Panc1 (cell line): ENCODE measurements at regions not wholly inside any gene's neighbourhood (a gene's known extent, or its start where the extent isn't known, plus 50 kb on each side); places are given as distances from the start of the nearest gene placed in this dataset.

Experiments
- ATAC-seq: fragments of 200-7000 bp; cut with Tn5 transposase; 2 replicates; pipeline ENCODE4 v1.9.1; 2020; ENCODE audit warnings: mild to moderate bottlenecking, moderate library complexity
- BruUV-seq: library from RNA; stranded (reverse); fragments of 400-500 nt; replicated peaks from 2 replicates; lab custom pipeline; 2021; lab: Mats Ljungman, UMichigan
- CTCF ChIA-PET: fragments of 300-600 bp; sonication (Branson Sonifier 250); formaldehyde crosslinking; loops from one replicate; lab custom pipeline; 2022; ENCODE audit warnings: antibody characterized with exemption; lab: Charles Lee
- POLR2A ChIA-PET: fragments of 300-600 bp; sonication (Branson Sonifier 250); formaldehyde crosslinking; loops from one replicate; lab custom pipeline; 2022; ENCODE audit warnings: antibody characterized with exemption; lab: Charles Lee
- DNase-seq: peaks from one replicate; pipeline ENCODE4 v3.0.0-alpha.2; 2010; ENCODE audit warnings: low read depth, low spot score
- H3K27ac ChIP-seq: 2 replicates; pipeline ENCODE4 v1.5.1; 2011; ENCODE audit warnings: mild to moderate bottlenecking, low read length, inconsistent platforms
- H3K27me3 ChIP-seq: fragments of 200-500 bp; sonication (Bioruptor generic); 2 replicates; pipeline ENCODE4 v1.6.0; 2014; ENCODE audit warnings: low read length, inconsistent platforms; ENCODE audit not compliant: control insufficient read depth, insufficient read depth
- H3K36me3 ChIP-seq: fragments of 200-500 bp; sonication (Bioruptor generic); 2 replicates; pipeline ENCODE4 v1.5.1; 2014; ENCODE audit warnings: inconsistent platforms, mild to moderate bottlenecking, low read length, moderate library complexity; ENCODE audit not compliant: control insufficient read depth, insufficient read depth
- H3K4me1 ChIP-seq: 2 replicates; pipeline ENCODE4 v1.5.1; 2011; ENCODE audit warnings: inconsistent platforms, mild to moderate bottlenecking, low read length, moderate library complexity; ENCODE audit not compliant: control insufficient read depth, insufficient read depth
- H3K4me3 ChIP-seq, 2 experiments: 2 replicates each; pipeline ENCODE4 v1.5.1; 2011 to 2012; ENCODE audit warnings: low read depth in 2 of 2, low read length in 2 of 2, mild to moderate bottlenecking in 2 of 2, inconsistent platforms in 1 of 2, moderate library complexity in 1 of 2
- H3K9me3 ChIP-seq: fragments of 200-500 bp; sonication (Bioruptor generic); 2 replicates; pipeline ENCODE4 v1.5.1; 2014; ENCODE audit warnings: low read depth, mild to moderate bottlenecking, inconsistent platforms, low read length, moderate library complexity; ENCODE audit not compliant: control insufficient read depth, insufficient read depth
- POLR2AphosphoS5 ChIP-seq: IDR thresholded peaks from 2 replicates; pipeline ENCODE4 v1.6.1; 2012; ENCODE audit warnings: mild to moderate bottlenecking, low read depth, low read length, moderate library complexity
- SIN3A ChIP-seq: IDR thresholded peaks from 2 replicates; pipeline ENCODE4 v1.6.1; 2012; ENCODE audit warnings: low read depth, mild to moderate bottlenecking, low read length, moderate library complexity, borderline replicate concordance; ENCODE audit not compliant: insufficient read depth
- TCF7L2 ChIP-seq: IDR thresholded peaks from 2 replicates; pipeline ENCODE4 v1.6.1; 2011; ENCODE audit warnings: mild to moderate bottlenecking, low read depth, low read length, inconsistent platforms
- in situ Hi-C: cut with HindIII; loops from 2 replicates; pipeline ENCODE4 v1.10.0; 2016; ENCODE audit warnings: low sequenced_read_pairs, low pct_unique_long_range_greater_than_20kb
- intact Hi-C: fragments of 100-400 bp; cut with micrococcal nuclease; formaldehyde crosslinking; loops from one replicate; pipeline ENCODE4 v1.10.0; 2022; ENCODE audit not compliant: unreplicated experiment
- TF ChIP-seq, protein P1 (sequence below): fragments of 450-650 bp; IDR thresholded peaks from 2 replicates; pipeline ENCODE4 v1.5.1; 2017; ENCODE audit warnings: mild to moderate bottlenecking
- TF ChIP-seq, protein P2 (sequence below), 2 experiments: IDR thresholded peaks; 2 replicates each; pipeline ENCODE4 v1.6.1; 2011 to 2012; ENCODE audit warnings: low read depth in 2 of 2, control low read depth in 1 of 2, low read length in 1 of 2, mild to moderate bottlenecking in 1 of 2, moderate library complexity in 1 of 2; ENCODE audit not compliant: insufficient read depth in 1 of 2

DNA sequence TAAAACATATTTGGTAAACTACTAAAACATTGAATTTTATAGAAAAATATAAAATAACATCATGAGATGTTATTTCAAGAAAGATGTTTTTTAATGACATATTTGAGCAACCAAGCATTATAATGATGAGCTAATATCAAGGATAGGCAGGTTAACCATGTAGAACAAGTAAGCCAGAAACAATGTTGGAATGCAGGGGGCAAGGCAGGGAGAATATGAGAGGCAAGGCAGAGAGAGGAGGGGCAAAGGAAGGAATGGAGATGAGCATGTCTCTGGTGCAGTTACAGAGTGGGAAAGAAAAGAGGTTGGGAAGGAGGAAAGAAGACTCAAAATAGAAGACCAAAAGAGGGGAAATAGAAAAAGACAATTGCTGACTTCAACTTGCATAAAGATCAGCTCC, 390.4 kb downstream of the MCTP2 start:
- H3K4me3 ChIP-seq: no peak overlapping the region
- DNase-seq (no peak), ATAC-seq (no peak)
- H3K4me1 ChIP-seq: no peaks in the 10 kb centered on the region
- POLR2A ChIA-PET: no interaction called here
- H3K36me3 ChIP-seq: no peaks in the 10 kb centered on the region
- no peak overlapping the region for H3K27ac ChIP-seq
- H3K27me3 ChIP-seq: no peaks in the 10 kb centered on the region
- no peaks in the 10 kb centered on the region for H3K9me3 ChIP-seq
- TF ChIP-seq SIN3A (no peak), POLR2AphosphoS5 (no peak), TCF7L2 (no peak)
- TF ChIP-seq, protein P1, sequence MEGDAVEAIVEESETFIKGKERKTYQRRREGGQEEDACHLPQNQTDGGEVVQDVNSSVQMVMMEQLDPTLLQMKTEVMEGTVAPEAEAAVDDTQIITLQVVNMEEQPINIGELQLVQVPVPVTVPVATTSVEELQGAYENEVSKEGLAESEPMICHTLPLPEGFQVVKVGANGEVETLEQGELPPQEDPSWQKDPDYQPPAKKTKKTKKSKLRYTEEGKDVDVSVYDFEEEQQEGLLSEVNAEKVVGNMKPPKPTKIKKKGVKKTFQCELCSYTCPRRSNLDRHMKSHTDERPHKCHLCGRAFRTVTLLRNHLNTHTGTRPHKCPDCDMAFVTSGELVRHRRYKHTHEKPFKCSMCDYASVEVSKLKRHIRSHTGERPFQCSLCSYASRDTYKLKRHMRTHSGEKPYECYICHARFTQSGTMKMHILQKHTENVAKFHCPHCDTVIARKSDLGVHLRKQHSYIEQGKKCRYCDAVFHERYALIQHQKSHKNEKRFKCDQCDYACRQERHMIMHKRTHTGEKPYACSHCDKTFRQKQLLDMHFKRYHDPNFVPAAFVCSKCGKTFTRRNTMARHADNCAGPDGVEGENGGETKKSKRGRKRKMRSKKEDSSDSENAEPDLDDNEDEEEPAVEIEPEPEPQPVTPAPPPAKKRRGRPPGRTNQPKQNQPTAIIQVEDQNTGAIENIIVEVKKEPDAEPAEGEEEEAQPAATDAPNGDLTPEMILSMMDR: no peak
- TF ChIP-seq, protein P2, sequence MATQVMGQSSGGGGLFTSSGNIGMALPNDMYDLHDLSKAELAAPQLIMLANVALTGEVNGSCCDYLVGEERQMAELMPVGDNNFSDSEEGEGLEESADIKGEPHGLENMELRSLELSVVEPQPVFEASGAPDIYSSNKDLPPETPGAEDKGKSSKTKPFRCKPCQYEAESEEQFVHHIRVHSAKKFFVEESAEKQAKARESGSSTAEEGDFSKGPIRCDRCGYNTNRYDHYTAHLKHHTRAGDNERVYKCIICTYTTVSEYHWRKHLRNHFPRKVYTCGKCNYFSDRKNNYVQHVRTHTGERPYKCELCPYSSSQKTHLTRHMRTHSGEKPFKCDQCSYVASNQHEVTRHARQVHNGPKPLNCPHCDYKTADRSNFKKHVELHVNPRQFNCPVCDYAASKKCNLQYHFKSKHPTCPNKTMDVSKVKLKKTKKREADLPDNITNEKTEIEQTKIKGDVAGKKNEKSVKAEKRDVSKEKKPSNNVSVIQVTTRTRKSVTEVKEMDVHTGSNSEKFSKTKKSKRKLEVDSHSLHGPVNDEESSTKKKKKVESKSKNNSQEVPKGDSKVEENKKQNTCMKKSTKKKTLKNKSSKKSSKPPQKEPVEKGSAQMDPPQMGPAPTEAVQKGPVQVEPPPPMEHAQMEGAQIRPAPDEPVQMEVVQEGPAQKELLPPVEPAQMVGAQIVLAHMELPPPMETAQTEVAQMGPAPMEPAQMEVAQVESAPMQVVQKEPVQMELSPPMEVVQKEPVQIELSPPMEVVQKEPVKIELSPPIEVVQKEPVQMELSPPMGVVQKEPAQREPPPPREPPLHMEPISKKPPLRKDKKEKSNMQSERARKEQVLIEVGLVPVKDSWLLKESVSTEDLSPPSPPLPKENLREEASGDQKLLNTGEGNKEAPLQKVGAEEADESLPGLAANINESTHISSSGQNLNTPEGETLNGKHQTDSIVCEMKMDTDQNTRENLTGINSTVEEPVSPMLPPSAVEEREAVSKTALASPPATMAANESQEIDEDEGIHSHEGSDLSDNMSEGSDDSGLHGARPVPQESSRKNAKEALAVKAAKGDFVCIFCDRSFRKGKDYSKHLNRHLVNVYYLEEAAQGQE (IDR thresholded peaks at IDR 0.05; ENCODE audit: insufficient read depth in 1 of 2, low read depth in 2 of 2, low read length in 1 of 2): no peak
- CTCF ChIA-PET: no interaction called here
- intact Hi-C loops: no loop called here
- no TSS peak for BruUV-seq
- in situ Hi-C loops: no loop called here

DNA sequence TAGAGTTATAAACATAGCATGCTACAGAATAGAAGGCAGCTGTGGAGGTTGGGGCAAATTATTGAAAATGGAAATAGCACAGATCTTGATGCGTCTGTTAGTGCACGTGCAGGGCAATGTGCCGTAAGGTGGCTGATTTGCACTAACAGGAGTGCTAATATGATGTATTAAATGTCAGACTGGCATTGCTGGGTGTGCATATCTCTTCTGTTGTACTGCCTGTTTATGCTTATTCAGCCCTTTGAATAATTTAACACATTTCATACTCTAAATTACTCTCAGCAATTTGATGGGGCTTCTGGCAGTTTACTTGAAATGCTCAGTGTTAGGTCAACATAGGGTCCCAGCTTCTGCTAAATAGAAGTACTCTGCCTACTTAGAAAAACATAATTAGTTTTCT, 395.6 kb downstream of the MCTP2 start:
- H3K9me3 ChIP-seq: no peaks in the 10 kb centered on the region
- no peaks in the 10 kb centered on the region for H3K4me1 ChIP-seq
- H3K4me3 ChIP-seq: no peak overlapping the region
- ChIA-PET CTCF (no interaction called here), POLR2A (no interaction called here)
- H3K36me3 ChIP-seq: no peaks in the 10 kb centered on the region
- no peaks in the 10 kb centered on the region for H3K27me3 ChIP-seq
- no peak for DNase-seq
- H3K27ac ChIP-seq: no peak overlapping the region
- intact Hi-C loops (no loop called here), in situ Hi-C loops (no loop called here)
- no peak for TF ChIP-seq POLR2AphosphoS5
- ATAC-seq: no peak
- BruUV-seq: no TSS peak

DNA sequence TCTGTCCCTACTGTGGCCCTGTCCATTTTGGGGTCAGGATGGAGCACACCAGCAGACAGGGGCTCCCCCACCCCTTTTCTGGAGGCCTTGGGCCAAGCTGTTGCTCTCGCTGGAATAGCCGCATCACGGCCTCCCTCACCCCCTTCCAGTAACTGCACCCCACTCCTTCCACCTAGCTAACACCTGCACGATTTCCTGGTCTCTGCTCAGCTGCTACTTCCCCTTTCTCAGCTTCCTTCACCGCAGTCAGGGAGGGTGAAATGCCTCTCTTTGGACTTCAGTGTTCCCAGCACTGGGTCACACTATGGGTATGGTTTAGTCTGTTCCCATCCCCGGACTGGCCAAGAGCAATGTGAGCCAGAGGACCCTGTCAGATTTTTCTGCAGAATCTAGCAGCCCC, 400.2 kb downstream of the MCTP2 start:
- Histone ChIP-seq H3K4me1 (no peaks in the 10 kb centered on the region), H3K36me3 (no peaks in the 10 kb centered on the region), H3K4me3 (no peak overlapping the region), H3K27me3 (no peaks in the 10 kb centered on the region), H3K27ac (no peak overlapping the region), H3K9me3 (no peaks in the 10 kb centered on the region)
- ChIA-PET POLR2A (no interaction called here), CTCF (interaction anchor here (0.6 kb wide), 1 partner anchor 719 kb away, joined by 3 read pairs; no protein-coding TSS in a partner anchor)
- no TSS peak for BruUV-seq
- TF ChIP-seq SIN3A (no peak), POLR2AphosphoS5 (no peak), TCF7L2 (no peak)
- TF ChIP-seq, protein P2 (IDR thresholded peaks at IDR 0.05; ENCODE audit: insufficient read depth in 1 of 2, low read depth in 2 of 2, low read length in 1 of 2): no peak
- TF ChIP-seq, protein P1: no peak
- no peak for ATAC-seq
- no peak for DNase-seq
- intact Hi-C loops (no loop called here), in situ Hi-C loops (no loop called here)
